DMS53 treated with DMSO at 0.1 percent for 48 hours (cell line): ENCODE measurements at regions not wholly inside any gene's neighbourhood (a gene's known extent, or its start where the extent isn't known, plus 50 kb on each side); places are given as distances from the start of the nearest gene placed in this dataset.
"Not testable (repeated sequence)": the region's sequence is repeated elsewhere in the genome, so short reads cannot be mapped to it uniquely, and the experiment has no call there.

ENCODE experiments used
- DNase-seq: peaks from one replicate; lab custom pipeline; 2025; ENCODE audit not compliant: unreplicated experiment; lab: John Stamatoyannopoulos, UW

- not testable (repeated sequence) for DNase-seq
Observed at GRCh38 chr1:68779841-68780240, 283.0 kb upstream of the DEPDC1 start.

- DNase-seq = no peak
Observed at GRCh38 chr1:68780919-68781318, 284.0 kb upstream of the DEPDC1 start.

GRCh38 chr1:68782890-68783289, 286.0 kb upstream of the DEPDC1 start:
- DNase-seq = no peak

GRCh38 chr1:68785328-68785727, 288.4 kb upstream of the DEPDC1 start:
- no peak for DNase-seq

- DNase-seq = no peak
Observed at GRCh38 chr1:68788762-68789161, 291.9 kb upstream of the DEPDC1 start.

- no peak for DNase-seq
Observed at GRCh38 chr1:68791800-68792199, 294.9 kb upstream of the DEPDC1 start.

- no peak for DNase-seq
Observed at GRCh38 chr1:68795956-68796355, 299.1 kb upstream of the DEPDC1 start.

- DNase-seq = no peak
Observed at GRCh38 chr1:68796888-68797287, 300.0 kb upstream of the DEPDC1 start.

GRCh38 chr1:68798071-68798470, 301.2 kb upstream of the DEPDC1 start:
- DNase-seq = no peak

GRCh38 chr1:68799096-68799495, 302.2 kb upstream of the DEPDC1 start:
- DNase-seq = no peak

- DNase-seq = peak; percentile 9
Observed at GRCh38 chr1:68800182-68800581, 303.3 kb upstream of the DEPDC1 start.

- no peak for DNase-seq
Observed at GRCh38 chr1:68801440-68801839, 304.6 kb upstream of the DEPDC1 start.

GRCh38 chr1:68805097-68805641, 308.3 kb upstream of the DEPDC1 start:
- no peak for DNase-seq

GRCh38 chr1:68808351-68808750, 311.5 kb upstream of the DEPDC1 start:
- DNase-seq = no peak

GRCh38 chr1:68811806-68812205, 314.9 kb upstream of the DEPDC1 start:
- DNase-seq = no peak

GRCh38 chr1:68812333-68812732, 315.5 kb upstream of the DEPDC1 start:
- DNase-seq = no peak

GRCh38 chr1:68814067-68814466, 317.2 kb upstream of the DEPDC1 start:
- DNase-seq = no peak

- DNase-seq = no peak
Observed at GRCh38 chr1:68815632-68816031, 318.8 kb upstream of the DEPDC1 start.

- not testable (repeated sequence) for DNase-seq
Observed at GRCh38 chr1:68817505-68818210, 320.8 kb upstream of the DEPDC1 start.

- DNase-seq = peak; percentile 76
Observed at GRCh38 chr1:68819190-68819829, 322.4 kb upstream of the DEPDC1 start.

- DNase-seq = no peak
Observed at GRCh38 chr1:68820151-68820550, 323.3 kb upstream of the DEPDC1 start.

GRCh38 chr1:68826836-68827235, 330.0 kb upstream of the DEPDC1 start:
- DNase-seq = no peak
